NCI-H2227 (cell line): ENCODE measurements at regions not wholly inside any gene's neighbourhood (a gene's known extent, or its start where the extent isn't known, plus 50 kb on each side); places are given as distances from the start of the nearest gene placed in this dataset.

Experiments
- DNase-seq: peaks from one replicate; lab custom pipeline; 2025; ENCODE audit not compliant: unreplicated experiment; lab: John Stamatoyannopoulos, UW

- no peak for DNase-seq
Observed at GRCh38 chr2:3138621-3139020, 239.0 kb downstream of the EIPR1 start.

- DNase-seq: no peak
Observed at GRCh38 chr2:3137651-3138300, 239.8 kb downstream of the EIPR1 start.

- DNase-seq: no peak
Observed at GRCh38 chr2:3135676-3136075, 241.9 kb downstream of the EIPR1 start.

- no peak for DNase-seq
Observed at GRCh38 chr2:3134026-3134571, 243.5 kb downstream of the EIPR1 start.

- DNase-seq: no peak
Observed at GRCh38 chr2:3132966-3133365, 244.7 kb downstream of the EIPR1 start.

DNA sequence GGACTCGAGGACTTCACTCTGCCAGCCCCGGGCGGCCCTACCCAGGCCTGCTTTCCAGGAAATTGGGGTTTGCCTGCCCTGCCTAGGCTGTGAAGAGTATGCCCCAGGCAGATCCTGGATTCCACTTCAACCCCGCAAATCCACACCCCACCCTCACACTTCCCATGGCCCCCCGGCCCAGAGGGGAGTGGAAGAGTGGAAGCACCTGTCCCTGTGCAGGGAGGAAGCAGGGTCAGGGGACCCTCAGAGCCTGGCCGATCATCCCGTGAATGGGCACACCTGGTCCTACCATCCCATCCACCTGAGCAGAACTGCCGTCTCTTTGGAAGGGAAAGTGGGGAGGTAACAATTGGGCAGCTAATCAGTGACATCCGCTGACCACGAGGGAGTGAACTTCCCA lies 245.2 kb downstream of the EIPR1 start:
- no peak for DNase-seq

DNA sequence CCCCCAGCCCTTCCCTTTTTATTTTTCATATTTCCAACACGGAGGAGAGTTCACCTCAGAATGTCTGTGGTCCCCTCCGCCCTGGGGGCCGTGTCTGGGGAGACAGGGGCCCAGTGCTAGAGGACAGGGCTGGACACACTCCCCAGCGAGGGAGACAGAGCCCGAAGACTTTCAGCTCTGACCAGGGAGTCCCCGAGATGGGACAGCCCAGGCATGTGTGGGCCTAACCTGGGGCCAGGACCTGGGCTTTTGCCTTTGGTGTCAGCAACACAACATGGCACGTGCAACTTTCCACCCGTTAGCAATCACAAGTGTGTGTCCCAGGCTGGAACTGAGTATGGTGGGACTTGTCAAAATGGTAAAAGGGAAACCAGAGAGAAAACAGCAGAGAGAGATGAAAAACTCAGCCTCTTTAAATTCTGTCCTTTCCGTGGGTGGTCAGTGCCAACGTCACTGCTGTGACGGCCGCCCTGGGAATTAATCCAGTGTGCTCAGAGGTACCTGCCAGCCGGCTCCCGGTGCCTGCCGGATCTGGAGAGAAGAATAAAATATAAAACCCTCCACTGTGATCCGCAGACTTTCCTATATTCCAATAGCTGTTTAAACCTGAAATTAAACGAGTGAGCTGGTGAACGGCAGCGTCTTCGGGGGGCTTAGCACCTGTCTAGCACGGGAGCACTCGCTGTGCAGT lies 245.8 kb downstream of the EIPR1 start:
- DNase-seq: no peak

DNA sequence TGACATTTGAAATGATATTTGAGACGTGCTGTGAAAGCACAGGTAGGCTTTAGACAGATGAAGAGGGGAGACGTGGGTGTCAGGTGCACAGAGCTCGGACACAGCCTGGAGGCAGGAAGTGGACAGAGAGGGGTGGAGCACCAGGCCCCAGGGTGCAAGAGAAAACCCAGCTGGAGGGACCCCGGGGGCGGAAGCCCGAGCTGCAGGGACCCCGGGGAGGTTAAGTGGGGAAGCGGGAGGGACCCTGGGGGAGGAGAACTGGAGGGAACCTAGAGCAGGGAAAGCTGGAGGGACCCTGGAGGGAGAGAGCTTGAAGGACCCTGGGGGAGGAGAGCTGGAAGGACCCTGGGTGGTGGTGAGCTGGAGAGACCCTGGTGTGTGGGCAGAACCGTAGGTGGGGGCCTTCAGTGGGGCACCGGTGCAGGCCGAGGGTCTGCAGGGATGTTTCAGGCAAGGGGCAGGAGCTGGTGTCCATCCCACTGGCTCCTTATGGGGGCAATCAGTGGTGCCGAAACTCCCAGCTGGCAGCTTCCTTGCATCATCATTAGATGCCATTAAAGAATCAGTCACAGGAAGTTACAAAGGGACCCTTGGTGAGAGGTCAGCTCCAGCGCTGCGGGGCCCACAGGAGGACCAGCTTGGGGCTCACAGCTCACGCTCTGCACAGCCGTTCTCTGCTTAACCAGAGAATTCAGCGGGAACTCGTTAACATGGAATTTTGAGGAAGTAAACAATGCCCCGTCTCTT lies 246.6 kb downstream of the EIPR1 start:
- peak; percentile 12 for DNase-seq

DNA sequence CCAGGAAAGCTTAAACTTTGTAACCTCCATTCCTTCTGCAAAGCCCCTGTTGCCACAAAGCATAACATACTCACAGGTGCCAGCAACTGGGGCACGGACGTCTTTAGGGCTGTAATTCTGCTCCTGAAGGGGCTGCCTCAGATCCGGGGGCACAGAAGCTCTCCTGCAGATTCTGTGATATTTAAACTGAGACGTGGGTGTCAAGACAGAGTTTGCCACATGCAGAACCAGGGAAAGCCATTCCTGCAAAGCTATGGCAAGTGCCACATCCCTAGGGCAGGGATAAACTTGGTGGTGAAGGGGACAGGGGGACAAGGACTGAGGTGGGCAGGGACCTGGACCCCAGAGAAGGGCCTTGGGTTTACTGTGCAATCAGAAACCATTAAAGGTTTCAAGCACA lies 247.2 kb downstream of the EIPR1 start:
- no peak for DNase-seq

DNA sequence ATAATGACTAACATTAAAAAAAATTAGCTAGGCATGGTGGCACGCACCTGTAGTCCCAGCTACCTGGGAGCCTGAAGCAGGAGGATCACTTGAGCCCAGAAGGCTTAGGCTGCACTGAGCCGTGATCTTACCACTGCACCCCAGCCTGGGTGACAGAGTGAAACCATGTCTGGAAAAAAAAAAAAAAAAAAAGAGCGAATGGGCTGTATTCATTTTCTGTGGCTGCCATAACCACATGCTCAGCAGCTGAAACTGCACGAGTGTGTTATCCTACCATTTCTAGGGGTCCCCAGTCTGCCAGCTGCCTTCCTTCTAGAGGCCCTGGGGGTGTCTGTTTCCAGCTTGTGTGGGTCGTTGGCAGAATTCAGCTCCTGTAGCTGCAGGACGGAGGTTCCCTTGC lies 247.8 kb downstream of the EIPR1 start:
- DNase-seq: no peak

GRCh38 chr2:3128786-3129185 lies 248.8 kb downstream of the EIPR1 start:
- no peak for DNase-seq

- DNase-seq: no peak
Observed at GRCh38 chr2:3127710-3128109, 249.9 kb downstream of the EIPR1 start.

DNA sequence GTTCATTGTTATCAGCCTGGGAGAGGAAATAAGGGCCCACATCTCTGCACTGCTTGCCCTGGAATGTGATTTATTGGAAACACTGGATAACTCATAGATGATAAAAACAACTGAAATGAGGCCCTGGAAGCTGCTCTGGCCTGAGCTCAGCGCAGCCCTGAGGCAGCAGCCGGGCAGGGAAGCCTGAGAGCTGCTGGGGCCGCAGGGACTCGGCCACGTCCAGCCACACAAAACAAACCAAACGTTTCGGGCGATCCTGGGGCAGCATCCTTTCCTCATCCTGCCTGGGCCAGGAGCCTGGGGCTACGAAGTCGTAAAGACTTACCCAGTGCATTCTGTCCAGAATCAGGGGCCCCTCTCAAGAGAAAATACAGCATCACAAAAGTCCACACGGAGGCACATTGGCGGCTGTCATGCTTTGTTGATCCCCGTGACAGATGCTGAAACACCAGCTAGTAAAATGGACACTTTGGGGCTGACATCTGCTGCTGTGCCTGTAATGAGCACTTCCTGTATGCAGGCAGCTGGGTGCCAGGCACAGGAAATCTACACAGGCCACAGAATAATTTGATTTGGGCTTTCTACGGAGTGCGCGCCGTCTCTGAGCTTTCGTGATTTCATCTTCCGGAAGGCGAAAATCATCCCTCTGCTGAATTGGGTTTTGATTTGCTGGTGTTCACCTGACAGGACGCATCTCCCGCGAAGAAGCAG lies 250.6 kb downstream of the EIPR1 start:
- DNase-seq: no peak

DNA sequence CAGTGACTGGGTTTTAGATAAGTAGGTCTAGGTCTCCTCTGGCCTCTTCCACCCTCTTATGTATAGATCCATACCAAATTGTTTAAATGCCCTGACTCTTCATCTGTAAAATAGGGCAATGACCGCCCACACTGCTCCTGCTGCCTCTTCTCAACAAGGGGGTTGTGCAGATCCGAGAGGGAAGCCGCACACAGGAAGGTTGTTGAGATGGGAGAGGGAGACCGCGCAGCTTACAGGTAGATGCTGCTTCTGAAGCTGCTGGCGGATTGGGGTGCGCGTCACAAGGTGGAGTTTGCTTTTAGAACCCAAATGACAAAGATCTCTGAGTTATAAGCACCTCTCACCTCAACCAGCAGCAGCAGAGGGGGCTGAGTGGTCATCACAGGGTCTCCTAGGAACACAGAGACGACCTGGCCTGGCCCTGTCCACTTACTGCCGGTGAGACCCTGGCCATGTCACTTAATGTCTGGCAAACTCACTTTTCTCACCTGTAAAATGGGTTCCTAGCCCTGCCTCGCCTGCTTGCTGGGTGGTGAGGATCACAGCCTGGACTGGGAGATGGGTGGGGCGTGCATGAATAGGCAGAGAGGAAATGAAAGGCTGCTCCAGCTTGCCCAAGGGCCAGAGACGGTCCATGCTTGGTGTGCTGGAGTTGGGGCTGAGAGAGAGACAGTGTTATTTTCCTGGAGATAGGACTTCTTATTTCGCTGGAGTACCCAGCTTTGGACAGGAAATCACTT lies 251.3 kb downstream of the EIPR1 start:
- no peak for DNase-seq

DNA sequence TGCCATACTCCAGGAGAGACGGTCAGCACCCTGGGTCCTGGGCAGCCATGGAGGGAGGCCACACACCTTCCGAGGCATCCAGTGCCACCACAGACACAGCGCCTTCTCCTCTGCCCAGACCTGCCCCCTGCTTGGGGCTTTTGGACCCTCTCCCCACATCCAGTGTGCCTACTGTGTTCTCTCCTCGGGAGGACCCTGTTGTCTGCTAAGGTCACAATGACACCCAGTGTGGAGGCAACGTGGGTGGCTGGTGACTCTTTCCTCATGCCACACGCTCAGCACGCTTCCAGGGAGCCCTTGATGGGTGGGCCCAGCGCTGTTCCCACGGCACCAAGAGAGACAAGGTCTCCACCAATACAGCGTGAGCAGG lies 251.9 kb downstream of the EIPR1 start:
- DNase-seq: no peak

- DNase-seq: no peak
Observed at GRCh38 chr2:3125001-3125760, 252.4 kb downstream of the EIPR1 start.

DNA sequence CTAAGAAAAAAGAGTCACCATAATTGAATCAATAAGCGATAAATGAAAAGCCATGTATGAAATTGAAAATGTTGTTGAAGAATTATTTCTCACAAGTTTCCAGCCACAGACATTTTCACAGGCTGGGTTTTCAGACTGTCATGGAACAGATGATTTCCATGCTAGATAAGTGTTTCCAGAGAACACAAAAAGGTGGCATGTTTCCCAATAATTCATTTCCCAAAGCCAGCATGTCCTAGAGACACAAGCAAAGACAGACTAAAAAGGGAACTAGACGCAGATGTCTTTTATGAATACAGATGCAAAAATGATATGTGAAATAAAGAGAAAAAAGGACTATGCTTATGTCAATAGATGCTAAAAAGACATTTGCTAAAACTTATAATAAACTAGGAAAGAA lies 255.1 kb downstream of the EIPR1 start:
- no peak for DNase-seq

GRCh38 chr2:3121601-3122000 lies 256.0 kb downstream of the EIPR1 start:
- no peak for DNase-seq

GRCh38 chr2:3117650-3118216 lies 259.9 kb downstream of the EIPR1 start:
- no peak for DNase-seq

DNA sequence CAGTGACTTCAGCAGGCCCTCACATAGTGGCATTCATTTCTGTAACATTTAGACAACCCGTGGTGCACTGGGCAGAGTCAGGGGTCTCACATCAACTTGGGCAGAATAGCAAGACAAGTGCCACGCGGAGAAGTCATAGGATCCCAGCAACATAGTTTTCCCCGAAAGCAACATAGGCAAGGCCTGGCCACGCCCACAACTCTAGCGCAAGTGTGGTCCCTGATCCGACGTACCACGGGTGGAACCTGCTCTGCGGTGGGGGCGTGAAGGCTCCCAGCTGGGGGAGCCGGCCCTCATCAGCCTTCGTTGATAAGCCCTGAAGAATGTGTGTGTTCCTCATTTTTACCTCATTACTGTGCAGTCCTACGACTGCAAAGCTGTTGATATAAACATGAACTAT lies 261.2 kb downstream of the EIPR1 start:
- no peak for DNase-seq
